Body of pancreas (tissue), 4 donors: ENCODE measurements at regions not wholly inside any gene's neighbourhood (a gene's known extent, or its start where the extent isn't known, plus 50 kb on each side); places are given as distances from the start of the nearest gene placed in this dataset.

Experiments used
- POLR2A ChIP-seq, 3 donors: fragments of 450-650 bp; IDR thresholded peaks; one replicate each; pipeline ENCODE4 v1.6.1; 2016; ENCODE audit warnings: antibody characterized with exemption in 3 of 3, mild to moderate bottlenecking in 2 of 3
- TF ChIP-seq, protein P1 (sequence below), 7 experiments: fragments of 450-650 bp in 4 of 7; fragments of 200-600 bp in 3 of 7; sonication (generic) in 3 of 7; IDR thresholded peaks; one replicate each; pipeline ENCODE4 v1.5.1; 2016 to 2019; ENCODE audit warnings: antibody characterized with exemption in 7 of 7

DNA sequence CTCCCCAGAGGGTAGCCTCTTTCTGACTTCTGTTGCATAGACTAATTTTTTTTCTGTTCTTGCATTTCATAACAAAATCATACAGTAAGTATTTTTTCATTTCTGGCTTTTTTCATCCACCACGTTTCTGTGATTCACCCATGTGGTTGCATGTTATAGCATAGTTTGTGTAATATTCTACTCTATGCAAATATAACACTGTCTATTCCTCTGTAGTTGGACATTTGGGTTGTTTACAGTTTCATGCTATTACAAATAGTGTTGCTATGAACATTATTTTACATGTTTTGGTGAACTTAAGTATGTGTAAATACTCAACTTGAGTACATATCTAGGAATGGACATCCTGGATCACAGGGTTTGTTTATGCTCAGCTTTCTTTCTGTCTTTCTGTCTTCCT is 187.2 kb upstream of the KCNG1 start:
- TF ChIP-seq, protein P1, sequence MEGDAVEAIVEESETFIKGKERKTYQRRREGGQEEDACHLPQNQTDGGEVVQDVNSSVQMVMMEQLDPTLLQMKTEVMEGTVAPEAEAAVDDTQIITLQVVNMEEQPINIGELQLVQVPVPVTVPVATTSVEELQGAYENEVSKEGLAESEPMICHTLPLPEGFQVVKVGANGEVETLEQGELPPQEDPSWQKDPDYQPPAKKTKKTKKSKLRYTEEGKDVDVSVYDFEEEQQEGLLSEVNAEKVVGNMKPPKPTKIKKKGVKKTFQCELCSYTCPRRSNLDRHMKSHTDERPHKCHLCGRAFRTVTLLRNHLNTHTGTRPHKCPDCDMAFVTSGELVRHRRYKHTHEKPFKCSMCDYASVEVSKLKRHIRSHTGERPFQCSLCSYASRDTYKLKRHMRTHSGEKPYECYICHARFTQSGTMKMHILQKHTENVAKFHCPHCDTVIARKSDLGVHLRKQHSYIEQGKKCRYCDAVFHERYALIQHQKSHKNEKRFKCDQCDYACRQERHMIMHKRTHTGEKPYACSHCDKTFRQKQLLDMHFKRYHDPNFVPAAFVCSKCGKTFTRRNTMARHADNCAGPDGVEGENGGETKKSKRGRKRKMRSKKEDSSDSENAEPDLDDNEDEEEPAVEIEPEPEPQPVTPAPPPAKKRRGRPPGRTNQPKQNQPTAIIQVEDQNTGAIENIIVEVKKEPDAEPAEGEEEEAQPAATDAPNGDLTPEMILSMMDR (IDR thresholded peaks at IDR 0.05), result no peak
- no peak for TF ChIP-seq POLR2A (IDR thresholded peaks at IDR 0.05)
